Panc1 (cell line): ENCODE measurements at regions not wholly inside any gene's neighbourhood (a gene's known extent, or its start where the extent isn't known, plus 50 kb on each side); places are given as distances from the start of the nearest gene placed in this dataset.

ENCODE experiments used
- POLR2AphosphoS5 ChIP-seq: IDR thresholded peaks from 2 replicates; pipeline ENCODE4 v1.6.1; 2012; ENCODE audit warnings: mild to moderate bottlenecking, low read depth, low read length, moderate library complexity
- REST ChIP-seq, 2 experiments: IDR thresholded peaks; 2 replicates each; pipeline ENCODE4 v1.6.1; 2011 to 2012; ENCODE audit warnings: low read depth in 2 of 2, control low read depth in 1 of 2, low read length in 1 of 2, mild to moderate bottlenecking in 1 of 2, moderate library complexity in 1 of 2; ENCODE audit not compliant: insufficient read depth in 1 of 2
- SIN3A ChIP-seq: IDR thresholded peaks from 2 replicates; pipeline ENCODE4 v1.6.1; 2012; ENCODE audit warnings: low read depth, mild to moderate bottlenecking, low read length, moderate library complexity, borderline replicate concordance; ENCODE audit not compliant: insufficient read depth
- TCF7L2 ChIP-seq: IDR thresholded peaks from 2 replicates; pipeline ENCODE4 v1.6.1; 2011; ENCODE audit warnings: mild to moderate bottlenecking, low read depth, low read length, inconsistent platforms
- TF ChIP-seq, protein P1 (sequence below): fragments of 450-650 bp; IDR thresholded peaks from 2 replicates; pipeline ENCODE4 v1.5.1; 2017; ENCODE audit warnings: mild to moderate bottlenecking

DNA sequence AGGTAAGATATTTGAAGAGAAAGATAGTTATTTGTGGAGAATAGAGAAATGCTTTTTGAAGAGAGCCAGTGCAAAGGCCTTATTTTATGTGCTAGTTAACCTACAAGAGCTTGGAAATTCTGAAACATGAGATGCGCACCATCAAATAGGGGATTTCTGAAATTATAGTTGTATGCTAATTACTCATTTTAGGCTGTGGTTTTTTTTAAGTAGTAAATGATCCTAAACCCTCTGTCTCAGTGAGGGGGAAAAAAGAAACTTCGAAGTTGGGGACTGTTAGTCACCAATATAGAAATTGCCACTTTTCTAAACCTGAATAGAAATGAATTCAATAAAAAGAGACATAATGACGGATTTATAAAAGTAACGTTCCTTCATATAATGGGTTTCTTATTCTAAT, 119.3 kb upstream of the MDFIC start:
- TF ChIP-seq, protein P1, sequence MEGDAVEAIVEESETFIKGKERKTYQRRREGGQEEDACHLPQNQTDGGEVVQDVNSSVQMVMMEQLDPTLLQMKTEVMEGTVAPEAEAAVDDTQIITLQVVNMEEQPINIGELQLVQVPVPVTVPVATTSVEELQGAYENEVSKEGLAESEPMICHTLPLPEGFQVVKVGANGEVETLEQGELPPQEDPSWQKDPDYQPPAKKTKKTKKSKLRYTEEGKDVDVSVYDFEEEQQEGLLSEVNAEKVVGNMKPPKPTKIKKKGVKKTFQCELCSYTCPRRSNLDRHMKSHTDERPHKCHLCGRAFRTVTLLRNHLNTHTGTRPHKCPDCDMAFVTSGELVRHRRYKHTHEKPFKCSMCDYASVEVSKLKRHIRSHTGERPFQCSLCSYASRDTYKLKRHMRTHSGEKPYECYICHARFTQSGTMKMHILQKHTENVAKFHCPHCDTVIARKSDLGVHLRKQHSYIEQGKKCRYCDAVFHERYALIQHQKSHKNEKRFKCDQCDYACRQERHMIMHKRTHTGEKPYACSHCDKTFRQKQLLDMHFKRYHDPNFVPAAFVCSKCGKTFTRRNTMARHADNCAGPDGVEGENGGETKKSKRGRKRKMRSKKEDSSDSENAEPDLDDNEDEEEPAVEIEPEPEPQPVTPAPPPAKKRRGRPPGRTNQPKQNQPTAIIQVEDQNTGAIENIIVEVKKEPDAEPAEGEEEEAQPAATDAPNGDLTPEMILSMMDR: no peak
- TF ChIP-seq POLR2AphosphoS5: no peak
- no peak for TF ChIP-seq SIN3A
- TF ChIP-seq REST (IDR thresholded peaks at IDR 0.05; ENCODE audit: insufficient read depth in 1 of 2, low read depth in 2 of 2, low read length in 1 of 2): no peak
- TF ChIP-seq TCF7L2: no peak
